ENCODE measurements at regions not wholly inside any gene's neighbourhood (a gene's known extent, or its start where the extent isn't known, plus 50 kb on each side); places are given as distances from the start of the nearest gene placed in this dataset.

DNA sequence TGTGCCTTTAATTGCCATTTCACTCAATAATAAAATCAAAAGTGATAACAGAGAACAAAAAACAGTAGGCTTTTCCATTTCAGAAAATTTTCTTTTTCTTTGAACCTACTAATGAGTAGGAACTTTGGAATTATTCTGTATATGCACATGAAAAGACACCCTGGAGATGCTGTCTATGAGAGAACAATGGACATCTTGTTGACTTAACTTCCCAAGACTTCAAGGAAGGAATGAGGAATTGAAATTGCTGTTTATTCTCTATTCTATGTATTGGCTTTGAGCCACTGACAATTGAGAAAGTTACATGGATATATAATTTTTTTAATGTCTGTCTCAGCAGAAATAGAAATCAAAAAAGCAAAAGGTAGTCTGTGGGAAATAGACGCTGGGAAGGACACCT, 98.6 kb upstream of the PCSK2 start:
- H3K27ac ChIP-seq = no peak overlapping the region
- H3K36me3 ChIP-seq = no peaks in the 10 kb centered on the region
- H3K4me3 ChIP-seq = no peak overlapping the region
- 79 to 95% methylated on average over 1 of the region's 1 CpG for WGBS, 2 donors
- no peaks in the 10 kb centered on the region for H3K4me1 ChIP-seq
- ATAC-seq (ENCODE audit: low FRiP score in 2 of 2) = no peak
- TF ChIP-seq CTCF (IDR thresholded peaks at IDR 0.05) (no peak), EP300 (IDR thresholded peaks at IDR 0.05) (no peak), POLR2A (IDR thresholded peaks at IDR 0.05) (no peak), POLR2AphosphoS5 (IDR thresholded peaks at IDR 0.05) (no peak)
- DNase-seq = no peak
- no peaks in the 10 kb centered on the region for H3K9me3 ChIP-seq
- H3K27me3 ChIP-seq = no peaks in the 10 kb centered on the region

DNA sequence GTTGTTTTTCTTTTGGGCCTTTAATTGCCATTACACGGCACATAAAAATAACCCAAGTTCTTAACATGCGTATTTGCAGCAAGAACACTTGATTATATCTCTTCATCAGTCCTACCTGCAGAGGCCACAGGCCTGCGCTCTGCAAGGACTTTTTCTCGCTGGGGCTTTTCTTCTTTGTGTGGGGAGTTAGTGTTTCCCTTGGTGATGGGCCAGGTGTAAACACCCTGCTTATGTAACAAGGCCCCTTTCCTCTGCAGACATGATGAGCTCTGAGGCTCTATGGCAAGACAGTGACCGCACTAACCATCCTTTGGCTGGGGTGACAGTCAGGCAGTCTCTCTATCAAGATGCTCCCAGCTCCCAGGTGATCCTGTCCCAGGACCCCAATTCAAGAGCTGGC, 97.8 kb upstream of the PCSK2 start:
- Histone ChIP-seq H3K9me3 (no peaks in the 10 kb centered on the region), H3K27me3 (no peaks in the 10 kb centered on the region), H3K36me3 (no peaks in the 10 kb centered on the region), H3K4me3 (no peak overlapping the region), H3K4me1 (no peaks in the 10 kb centered on the region), H3K27ac (no peak overlapping the region)
- WGBS, 2 donors = 77 to 83% methylated on average over 5 of the region's 5 CpGs
- ATAC-seq (ENCODE audit: low FRiP score in 2 of 2) = no peak
- no peak for DNase-seq
- TF ChIP-seq EP300 (IDR thresholded peaks at IDR 0.05) = no peak
- no peak for TF ChIP-seq POLR2A (IDR thresholded peaks at IDR 0.05)
- no peak for TF ChIP-seq POLR2AphosphoS5 (IDR thresholded peaks at IDR 0.05)
- TF ChIP-seq CTCF (IDR thresholded peaks at IDR 0.05) = no peak

- WGBS, 2 donors = 90 to 95% methylated on average over 3 of the region's 3 CpGs
- Histone ChIP-seq H3K4me3 (no peak overlapping the region), H3K4me1 (no peaks in the 10 kb centered on the region), H3K9me3 (no peaks in the 10 kb centered on the region), H3K27ac (no peak overlapping the region), H3K36me3 (no peaks in the 10 kb centered on the region), H3K27me3 (no peaks in the 10 kb centered on the region)
- no peak for DNase-seq
- ATAC-seq (ENCODE audit: low FRiP score in 2 of 2) = no peak
- TF ChIP-seq POLR2AphosphoS5 (IDR thresholded peaks at IDR 0.05) = no peak
- TF ChIP-seq EP300 (IDR thresholded peaks at IDR 0.05) = no peak
- no peak for TF ChIP-seq CTCF (IDR thresholded peaks at IDR 0.05)
- no peak for TF ChIP-seq POLR2A (IDR thresholded peaks at IDR 0.05)
Observed at GRCh38 chr20:17137692-17138091, 89.1 kb upstream of the PCSK2 start.

GRCh38 chr20:17138237-17138636, 88.6 kb upstream of the PCSK2 start:
- no peaks in the 10 kb centered on the region for H3K4me1 ChIP-seq
- TF ChIP-seq EP300 (IDR thresholded peaks at IDR 0.05) (no peak), POLR2AphosphoS5 (IDR thresholded peaks at IDR 0.05) (no peak), CTCF (IDR thresholded peaks at IDR 0.05) (no peak), POLR2A (IDR thresholded peaks at IDR 0.05) (no peak)
- H3K4me3 ChIP-seq = no peak overlapping the region
- no peaks in the 10 kb centered on the region for H3K36me3 ChIP-seq
- DNase-seq (no peak), ATAC-seq (ENCODE audit: low FRiP score in 2 of 2) (no peak)
- WGBS, 2 donors = 85 to 88% methylated on average over 5 of the region's 5 CpGs
- H3K27me3 ChIP-seq = no peaks in the 10 kb centered on the region
- no peak overlapping the region for H3K27ac ChIP-seq
- H3K9me3 ChIP-seq = no peaks in the 10 kb centered on the region

GRCh38 chr20:17140894-17141293, 85.9 kb upstream of the PCSK2 start:
- Histone ChIP-seq H3K36me3 (no peaks in the 10 kb centered on the region), H3K4me1 (no peaks in the 10 kb centered on the region), H3K27me3 (no peaks in the 10 kb centered on the region), H3K27ac (no peak overlapping the region), H3K9me3 (no peaks in the 10 kb centered on the region), H3K4me3 (no peak overlapping the region)
- 93 to 96% methylated on average over 3 of the region's 3 CpGs for WGBS, 2 donors
- no peak for TF ChIP-seq POLR2A (IDR thresholded peaks at IDR 0.05)
- TF ChIP-seq CTCF (IDR thresholded peaks at IDR 0.05) = no peak
- no peak for TF ChIP-seq EP300 (IDR thresholded peaks at IDR 0.05)
- TF ChIP-seq POLR2AphosphoS5 (IDR thresholded peaks at IDR 0.05) = no peak
- no peak for ATAC-seq (ENCODE audit: low FRiP score in 2 of 2)
- no peak for DNase-seq

Data from upper lobe of left lung (tissue), 6 donors.